B cell (primary cell): ENCODE measurements at regions not wholly inside any gene's neighbourhood (a gene's known extent, or its start where the extent isn't known, plus 50 kb on each side); places are given as distances from the start of the nearest gene placed in this dataset.

ENCODE experiments used
- CTCF ChIP-seq: fragments of 200-600 bp; IDR thresholded peaks from one replicate; pipeline ENCODE4 v1.8.0; 2022; ENCODE audit warnings: antibody characterized with exemption, mild to moderate bottlenecking
- EZH2 ChIP-seq: IDR thresholded peaks from 2 replicates; pipeline ENCODE4 v1.6.1; 2012; ENCODE audit warnings: borderline replicate concordance, low read depth, mild to moderate bottlenecking, moderate library complexity, low read length; ENCODE audit not compliant: insufficient read depth, poor library complexity, severe bottlenecking

GRCh38 chr13:80040196-80040980 lies 300.5 kb downstream of the SPRY2 start:
- no peak for TF ChIP-seq CTCF
- no peak for TF ChIP-seq EZH2
